IPS-18a (cell line): ENCODE measurements at regions not wholly inside any gene's neighbourhood (a gene's known extent, or its start where the extent isn't known, plus 50 kb on each side); places are given as distances from the start of the nearest gene placed in this dataset.
"Not testable (repeated sequence)": the region's sequence is repeated elsewhere in the genome, so short reads cannot be mapped to it uniquely, and the experiment has no call there.

Experiments used
- H3K27ac ChIP-seq: one replicate; pipeline ENCODE4 v1.5.1; 2013; ENCODE audit warnings: low read length
- H3K27me3 ChIP-seq: one replicate; pipeline ENCODE4 v1.6.1; 2013; ENCODE audit warnings: mild to moderate bottlenecking, low read length; ENCODE audit not compliant: control insufficient read depth, insufficient read depth
- H3K36me3 ChIP-seq: one replicate; pipeline ENCODE4 v1.6.1; 2013; ENCODE audit warnings: low read depth, low read length; ENCODE audit not compliant: control insufficient read depth
- H3K4me1 ChIP-seq: one replicate; pipeline ENCODE4 v1.6.1; 2013; ENCODE audit warnings: low read depth, low read length; ENCODE audit not compliant: control insufficient read depth
- H3K4me3 ChIP-seq: one replicate; pipeline ENCODE4 v1.5.1; 2013; ENCODE audit warnings: low read length
- H3K9ac ChIP-seq: one replicate; pipeline ENCODE4 v1.6.1; 2013; ENCODE audit warnings: mild to moderate bottlenecking, low read length, moderate library complexity
- H3K9me3 ChIP-seq: one replicate; pipeline ENCODE4 v1.6.1; 2013; ENCODE audit warnings: low read depth, low read length; ENCODE audit not compliant: control insufficient read depth

DNA sequence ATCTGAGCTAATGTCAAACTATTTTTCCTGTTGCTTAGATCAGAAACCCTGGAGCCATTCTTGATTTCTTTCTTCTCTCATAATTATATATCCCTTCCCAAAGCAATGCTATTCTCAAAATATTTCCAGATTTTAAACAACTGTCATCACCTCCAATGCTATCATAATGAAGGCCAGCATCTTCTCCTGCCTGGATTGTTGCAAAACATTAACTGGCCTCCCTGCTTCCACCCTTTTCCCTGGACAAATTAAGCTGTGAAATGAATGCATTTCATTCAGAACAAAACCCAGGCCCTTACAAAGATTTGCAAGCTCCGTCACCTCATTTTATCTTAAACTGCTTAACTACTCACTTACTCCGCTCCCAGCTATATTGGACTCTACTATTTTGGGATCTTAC is 535.3 kb upstream of the HS3ST5 start:
- no peak overlapping the region for H3K4me3 ChIP-seq
- no peaks in the 10 kb centered on the region for H3K27me3 ChIP-seq
- H3K36me3 ChIP-seq: no peaks in the 10 kb centered on the region
- H3K9ac ChIP-seq: no peak overlapping the region
- H3K27ac ChIP-seq: no peak overlapping the region
- H3K4me1 ChIP-seq: no peaks in the 10 kb centered on the region
- H3K9me3 ChIP-seq: no peaks in the 10 kb centered on the region

DNA sequence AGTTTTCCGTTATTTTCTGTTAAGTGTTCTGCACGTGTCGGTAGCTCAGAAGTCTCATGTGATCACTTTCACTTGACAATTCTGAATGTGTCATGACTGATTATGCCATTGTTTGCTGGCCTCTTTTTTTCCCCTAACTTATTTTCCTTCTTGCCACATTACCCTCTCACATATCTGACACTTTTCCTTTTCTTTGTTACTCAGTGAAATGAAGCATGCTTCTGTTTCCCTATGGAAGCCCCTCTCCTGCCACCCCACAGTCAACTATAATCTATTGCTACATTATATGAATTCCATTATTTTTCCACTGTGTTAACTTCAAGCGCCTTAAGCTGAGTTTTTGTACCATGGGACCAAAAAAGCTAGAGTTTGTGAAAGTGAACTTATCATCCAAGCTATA is 531.6 kb upstream of the HS3ST5 start:
- H3K4me1 ChIP-seq: no peaks in the 10 kb centered on the region
- no peak overlapping the region for H3K27ac ChIP-seq
- H3K9me3 ChIP-seq: no peaks in the 10 kb centered on the region
- no peak overlapping the region for H3K9ac ChIP-seq
- no peak overlapping the region for H3K4me3 ChIP-seq
- H3K36me3 ChIP-seq: no peaks in the 10 kb centered on the region
- no peaks in the 10 kb centered on the region for H3K27me3 ChIP-seq

DNA sequence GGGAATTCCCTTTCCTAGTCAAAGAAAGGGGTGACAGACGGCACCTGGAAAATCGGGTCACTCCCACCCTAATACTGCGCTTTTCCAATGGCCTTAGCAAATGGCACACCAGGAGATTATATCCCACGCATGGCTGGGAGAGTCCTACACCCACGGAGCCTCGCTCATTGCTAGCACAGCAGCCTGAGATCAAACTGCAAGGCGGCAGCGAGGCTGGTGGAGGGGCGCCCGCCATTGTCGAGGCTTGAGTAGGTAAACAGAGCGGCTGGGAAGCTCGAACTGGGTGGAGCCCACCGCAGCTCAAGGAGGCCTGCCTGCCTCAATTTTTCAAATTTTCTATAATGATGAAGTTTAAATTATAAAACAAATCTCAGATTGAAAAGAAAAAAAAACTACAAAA is 522.7 kb upstream of the HS3ST5 start:
- not testable (repeated sequence) for H3K4me3 ChIP-seq, H3K27ac ChIP-seq, H3K27me3 ChIP-seq, H3K9me3 ChIP-seq, H3K4me1 ChIP-seq, H3K9ac ChIP-seq, H3K36me3 ChIP-seq

DNA sequence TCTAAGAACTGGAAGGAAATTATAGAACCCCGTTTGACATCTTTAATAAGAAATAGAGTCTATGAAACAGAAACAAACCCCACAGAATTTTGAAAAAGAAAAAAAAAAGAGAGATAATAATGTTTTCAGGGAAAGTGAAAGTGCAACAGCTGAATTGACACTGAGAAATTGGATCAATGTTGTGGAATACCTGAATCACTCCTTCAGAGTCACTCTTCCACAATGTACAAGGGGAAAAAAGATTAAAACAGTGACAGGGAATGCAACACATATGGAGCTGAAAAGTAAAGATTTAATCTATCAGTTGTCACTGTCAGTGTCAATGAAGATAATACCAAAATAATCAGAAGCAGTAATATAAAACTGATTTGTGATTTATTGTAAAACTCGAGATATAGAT is 520.8 kb upstream of the HS3ST5 start:
- no peaks in the 10 kb centered on the region for H3K4me1 ChIP-seq

DNA sequence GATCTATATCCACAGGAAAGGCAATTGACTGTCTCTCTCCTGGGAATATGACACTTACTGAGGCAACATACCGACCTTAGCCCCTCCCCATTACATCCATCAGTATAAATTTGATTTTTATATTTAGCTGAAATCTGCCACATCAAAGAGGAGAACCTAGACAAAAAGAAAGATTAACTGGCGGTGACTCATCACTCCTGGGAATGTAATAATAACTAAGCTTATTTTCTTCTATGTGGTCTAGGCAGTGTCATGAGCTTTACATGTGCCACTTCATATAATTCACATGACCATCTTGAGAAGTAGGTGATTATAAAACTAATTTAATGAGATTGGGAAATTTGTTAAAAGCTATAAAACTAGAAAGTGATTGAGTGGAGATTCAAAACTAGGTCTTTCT is 520.0 kb upstream of the HS3ST5 start:
- Histone ChIP-seq H3K9ac (no peak overlapping the region), H3K4me3 (no peak overlapping the region), H3K4me1 (no peaks in the 10 kb centered on the region), H3K36me3 (no peaks in the 10 kb centered on the region), H3K27ac (no peak overlapping the region), H3K27me3 (no peaks in the 10 kb centered on the region), H3K9me3 (no peaks in the 10 kb centered on the region)

More for the DNA sequence above, 520.8 kb upstream of the HS3ST5 start:
- no peaks in the 10 kb centered on the region for H3K9me3 ChIP-seq
- no peaks in the 10 kb centered on the region for H3K36me3 ChIP-seq
- H3K27ac ChIP-seq: no peak overlapping the region
- no peaks in the 10 kb centered on the region for H3K27me3 ChIP-seq
- no peak overlapping the region for H3K9ac ChIP-seq
- H3K4me3 ChIP-seq: no peak overlapping the region

DNA sequence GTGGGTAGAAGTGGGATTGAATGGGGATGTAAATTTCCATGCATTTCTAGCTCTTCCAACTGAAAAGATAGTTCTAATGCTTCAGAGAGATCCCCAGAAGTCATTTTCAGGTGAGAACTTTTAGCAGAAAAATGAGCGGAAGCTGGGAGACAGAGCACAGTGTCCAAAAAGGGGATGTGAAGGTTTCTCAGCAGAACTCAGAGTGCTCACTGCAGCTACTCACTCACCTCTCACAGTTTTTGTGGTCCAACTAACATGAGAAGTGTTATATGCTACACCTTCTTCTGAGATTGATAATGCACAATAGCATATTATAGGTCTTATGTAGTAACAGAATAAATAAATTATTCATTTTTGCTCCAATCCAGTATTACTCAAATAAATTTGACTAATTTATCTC is 519.2 kb upstream of the HS3ST5 start:
- no peak overlapping the region for H3K9ac ChIP-seq
- H3K4me1 ChIP-seq: no peaks in the 10 kb centered on the region
- H3K9me3 ChIP-seq: no peaks in the 10 kb centered on the region
- H3K36me3 ChIP-seq: no peaks in the 10 kb centered on the region
- H3K27ac ChIP-seq: no peak overlapping the region
- no peak overlapping the region for H3K4me3 ChIP-seq
- no peaks in the 10 kb centered on the region for H3K27me3 ChIP-seq

DNA sequence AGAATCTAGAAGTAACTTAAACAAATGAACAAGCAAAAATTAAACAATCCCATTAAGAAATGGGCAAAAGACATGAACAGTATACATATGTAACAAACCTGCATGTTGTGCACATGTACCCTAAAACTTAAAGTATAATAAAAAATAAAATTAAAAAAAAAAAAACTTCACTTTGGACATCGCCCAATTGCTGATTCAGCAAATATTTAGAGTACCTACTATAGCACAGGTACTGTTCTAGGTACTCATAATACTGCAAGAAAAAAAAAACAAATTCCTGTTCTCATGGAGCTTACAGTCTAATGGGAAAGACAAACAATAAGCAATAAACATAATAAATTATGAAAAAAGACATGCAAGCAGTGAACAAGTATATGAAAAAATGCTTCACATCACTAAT is 501.5 kb upstream of the HS3ST5 start:
- no peaks in the 10 kb centered on the region for H3K9me3 ChIP-seq
- H3K36me3 ChIP-seq: no peaks in the 10 kb centered on the region
- no peaks in the 10 kb centered on the region for H3K4me1 ChIP-seq
- no peak overlapping the region for H3K4me3 ChIP-seq
- H3K27me3 ChIP-seq: no peaks in the 10 kb centered on the region
- H3K9ac ChIP-seq: no peak overlapping the region
- no peak overlapping the region for H3K27ac ChIP-seq

DNA sequence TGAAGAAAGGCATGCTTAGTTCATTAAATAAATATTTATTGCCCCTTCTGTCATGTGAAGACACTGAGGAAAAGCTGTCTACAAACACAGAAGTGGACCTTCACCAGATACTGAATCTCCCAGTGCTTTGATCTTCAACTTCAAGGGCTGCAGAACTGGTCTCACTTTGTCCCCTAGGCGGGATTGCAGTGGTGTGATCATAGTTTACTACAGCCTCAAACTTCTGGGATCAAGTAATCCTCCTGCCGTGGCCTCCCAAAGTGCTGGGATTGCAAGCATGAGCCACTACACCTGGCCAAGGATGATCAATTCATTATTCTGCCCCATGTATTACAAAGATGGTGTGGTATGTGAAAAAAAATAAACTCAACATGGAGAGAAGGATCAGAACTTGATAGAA is 496.2 kb upstream of the HS3ST5 start:
- no peak overlapping the region for H3K27ac ChIP-seq
- no peak overlapping the region for H3K4me3 ChIP-seq
- no peaks in the 10 kb centered on the region for H3K9me3 ChIP-seq
- no peak overlapping the region for H3K9ac ChIP-seq
- no peaks in the 10 kb centered on the region for H3K27me3 ChIP-seq
- no peaks in the 10 kb centered on the region for H3K4me1 ChIP-seq
- no peaks in the 10 kb centered on the region for H3K36me3 ChIP-seq

DNA sequence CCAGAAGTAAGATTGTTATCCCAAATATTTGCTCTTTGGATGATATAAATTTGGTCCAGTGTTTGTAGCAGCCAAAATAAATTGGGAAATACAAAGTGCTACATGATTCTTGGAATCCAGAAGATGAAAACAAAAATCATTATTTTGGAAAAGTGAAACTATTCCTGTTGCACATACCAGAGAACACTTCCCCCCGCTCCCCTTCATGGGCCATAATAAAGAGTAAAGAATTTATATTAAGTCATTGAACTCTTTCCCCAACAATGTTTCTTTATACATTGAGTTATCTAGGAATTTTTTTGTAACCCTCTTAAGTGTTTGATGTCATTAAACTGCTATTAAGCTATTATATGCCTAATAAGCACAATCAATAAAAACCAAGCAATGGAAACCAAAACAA is 490.4 kb upstream of the HS3ST5 start:
- Histone ChIP-seq H3K9me3 (no peaks in the 10 kb centered on the region), H3K9ac (no peak overlapping the region), H3K4me1 (no peaks in the 10 kb centered on the region), H3K36me3 (no peaks in the 10 kb centered on the region), H3K27me3 (no peaks in the 10 kb centered on the region), H3K27ac (no peak overlapping the region), H3K4me3 (no peak overlapping the region)

DNA sequence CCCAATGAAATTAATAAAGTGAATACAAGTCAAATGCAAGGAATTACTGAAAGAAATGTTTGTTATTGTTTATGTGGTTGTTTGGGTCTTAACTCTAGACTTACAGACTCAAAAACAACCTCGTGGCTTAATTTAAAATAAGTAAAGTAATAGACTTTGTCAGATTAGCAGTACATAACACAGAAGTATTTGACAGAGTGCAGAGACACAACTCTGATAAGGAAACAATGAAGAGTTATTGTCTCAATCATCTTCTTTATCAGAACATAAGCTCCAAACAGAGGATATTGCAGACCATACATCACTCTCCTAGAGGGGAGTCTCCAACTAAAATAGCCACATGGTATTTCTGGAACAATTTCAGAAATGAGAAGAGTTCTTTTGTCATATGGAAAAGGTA is 487.7 kb upstream of the HS3ST5 start:
- no peak overlapping the region for H3K4me3 ChIP-seq
- H3K27me3 ChIP-seq: no peaks in the 10 kb centered on the region
- H3K27ac ChIP-seq: no peak overlapping the region
- H3K36me3 ChIP-seq: no peaks in the 10 kb centered on the region
- H3K9ac ChIP-seq: no peak overlapping the region
- no peaks in the 10 kb centered on the region for H3K9me3 ChIP-seq
- H3K4me1 ChIP-seq: no peaks in the 10 kb centered on the region

DNA sequence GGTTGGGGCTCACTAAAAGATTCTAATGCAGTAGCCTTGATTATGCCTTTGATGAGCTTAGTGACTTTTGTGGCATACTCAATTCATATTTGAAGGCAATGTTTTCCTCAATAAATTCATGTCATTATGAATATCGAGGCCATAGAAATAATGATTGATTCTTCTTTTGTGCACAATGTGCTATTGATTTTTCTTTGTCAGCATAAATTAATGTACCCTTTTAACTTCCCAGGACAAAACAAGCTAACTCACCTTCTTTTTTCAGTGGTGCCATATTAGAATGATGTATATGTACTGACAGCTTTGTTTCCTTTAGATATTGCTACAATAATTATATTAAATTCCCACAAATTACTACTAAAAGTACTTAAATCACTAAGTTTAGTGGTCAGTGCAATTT is 484.3 kb upstream of the HS3ST5 start:
- Histone ChIP-seq H3K9me3 (no peaks in the 10 kb centered on the region), H3K9ac (no peak overlapping the region), H3K36me3 (no peaks in the 10 kb centered on the region), H3K4me3 (no peak overlapping the region), H3K27me3 (no peaks in the 10 kb centered on the region), H3K4me1 (no peaks in the 10 kb centered on the region), H3K27ac (no peak overlapping the region)

DNA sequence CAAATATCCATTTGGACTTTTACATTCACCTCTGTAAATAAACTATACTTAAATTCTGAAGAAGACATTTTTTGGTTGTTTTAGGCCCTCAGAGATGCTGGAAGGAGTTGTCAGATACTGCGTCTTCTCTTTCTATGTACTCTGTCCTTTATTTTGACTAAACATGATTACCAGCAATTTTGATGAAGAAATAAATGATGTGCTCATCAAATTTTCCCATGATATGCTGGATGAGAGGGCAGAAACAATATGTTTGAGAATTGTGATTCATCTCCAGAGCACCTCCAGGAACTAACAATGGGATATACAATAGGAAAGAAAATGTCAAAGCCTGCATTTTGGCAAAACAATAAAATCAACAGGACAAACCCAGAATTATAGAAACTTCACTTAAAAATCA is 481.6 kb upstream of the HS3ST5 start:
- no peak overlapping the region for H3K9ac ChIP-seq
- no peak overlapping the region for H3K27ac ChIP-seq
- no peaks in the 10 kb centered on the region for H3K9me3 ChIP-seq
- H3K4me1 ChIP-seq: no peaks in the 10 kb centered on the region
- H3K4me3 ChIP-seq: no peak overlapping the region
- no peaks in the 10 kb centered on the region for H3K27me3 ChIP-seq
- H3K36me3 ChIP-seq: no peaks in the 10 kb centered on the region

DNA sequence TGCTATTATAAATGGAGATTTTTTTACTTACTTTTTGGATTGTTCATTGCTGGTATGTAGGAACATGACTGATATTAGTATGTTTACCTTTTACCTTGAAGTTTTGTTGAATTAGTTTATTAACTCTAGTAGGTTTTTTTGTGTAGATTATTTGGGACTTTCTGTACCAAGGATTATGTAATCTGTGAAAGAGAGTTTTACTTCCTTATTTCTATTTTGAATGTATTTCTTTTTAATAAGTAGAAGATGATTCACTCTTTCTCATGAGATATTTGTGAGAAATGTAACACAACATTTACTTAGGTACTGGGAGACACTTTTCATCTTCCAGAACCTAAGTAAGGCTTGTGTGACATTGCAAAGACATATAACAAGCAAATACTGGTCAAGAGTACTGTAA is 473.9 kb upstream of the HS3ST5 start:
- Histone ChIP-seq H3K4me3 (no peak overlapping the region), H3K27ac (no peak overlapping the region), H3K9me3 (no peaks in the 10 kb centered on the region), H3K4me1 (no peaks in the 10 kb centered on the region), H3K36me3 (no peaks in the 10 kb centered on the region), H3K27me3 (no peaks in the 10 kb centered on the region), H3K9ac (no peak overlapping the region)
